Fibroblast of upper back skin (primary cell): ENCODE measurements at regions not wholly inside any gene's neighbourhood (a gene's known extent, or its start where the extent isn't known, plus 50 kb on each side); places are given as distances from the start of the nearest gene placed in this dataset.
A peak's percentile ranks its signal among the peaks of the same experiment; 100 is the strongest.
"Not testable (repeated sequence)": the region's sequence is repeated elsewhere in the genome, so short reads cannot be mapped to it uniquely, and the experiment has no call there.

ENCODE experiments used
- DNase-seq: peaks from one replicate; pipeline ENCODE4 v3.0.0-alpha.2; 2013

GRCh38 chr12:46617167-46617566 lies 208.6 kb downstream of the SLC38A4 start:
- peak; percentile 28 for DNase-seq

GRCh38 chr12:46610754-46611153 lies 215.0 kb downstream of the SLC38A4 start:
- DNase-seq: no peak

GRCh38 chr12:46609674-46610073 lies 216.1 kb downstream of the SLC38A4 start:
- no peak for DNase-seq

- DNase-seq: no peak
Observed at GRCh38 chr12:46609273-46609623, 216.5 kb downstream of the SLC38A4 start.

- peak; percentile 87 for DNase-seq
Observed at GRCh38 chr12:46608431-46609272, 217.1 kb downstream of the SLC38A4 start.

GRCh38 chr12:46604684-46605083 lies 221.1 kb downstream of the SLC38A4 start:
- DNase-seq: no peak

- no peak for DNase-seq
Observed at GRCh38 chr12:46603776-46604456, 221.9 kb downstream of the SLC38A4 start.

- DNase-seq: no peak
Observed at GRCh38 chr12:46602474-46602873, 223.3 kb downstream of the SLC38A4 start.

- DNase-seq: no peak
Observed at GRCh38 chr12:46590991-46591703, 218.6 kb upstream of the SLC38A2 start.

- peak; percentile 90 for DNase-seq
Observed at GRCh38 chr12:46585854-46586621, 213.5 kb upstream of the SLC38A2 start.

GRCh38 chr12:46584098-46584497 lies 211.5 kb upstream of the SLC38A2 start:
- DNase-seq: not testable (repeated sequence)

GRCh38 chr12:46581990-46582389 lies 209.4 kb upstream of the SLC38A2 start:
- not testable (repeated sequence) for DNase-seq

GRCh38 chr12:46580445-46580844 lies 207.9 kb upstream of the SLC38A2 start:
- no peak for DNase-seq

- no peak for DNase-seq
Observed at GRCh38 chr12:46579474-46579873, 206.9 kb upstream of the SLC38A2 start.

GRCh38 chr12:46578190-46578982 lies 205.8 kb upstream of the SLC38A2 start:
- DNase-seq: no peak

GRCh38 chr12:46577063-46577776 lies 204.6 kb upstream of the SLC38A2 start:
- DNase-seq: no peak

- no peak for DNase-seq
Observed at GRCh38 chr12:46574847-46575246, 202.3 kb upstream of the SLC38A2 start.

GRCh38 chr12:46573347-46573658 lies 200.7 kb upstream of the SLC38A2 start:
- peak; percentile 63 for DNase-seq

GRCh38 chr12:46572644-46573346 lies 200.2 kb upstream of the SLC38A2 start:
- DNase-seq: no peak

- DNase-seq: no peak
Observed at GRCh38 chr12:46571608-46572007, 199.0 kb upstream of the SLC38A2 start.
